ENCODE measurements at regions not wholly inside any gene's neighbourhood (a gene's known extent, or its start where the extent isn't known, plus 50 kb on each side); places are given as distances from the start of the nearest gene placed in this dataset.

DNA sequence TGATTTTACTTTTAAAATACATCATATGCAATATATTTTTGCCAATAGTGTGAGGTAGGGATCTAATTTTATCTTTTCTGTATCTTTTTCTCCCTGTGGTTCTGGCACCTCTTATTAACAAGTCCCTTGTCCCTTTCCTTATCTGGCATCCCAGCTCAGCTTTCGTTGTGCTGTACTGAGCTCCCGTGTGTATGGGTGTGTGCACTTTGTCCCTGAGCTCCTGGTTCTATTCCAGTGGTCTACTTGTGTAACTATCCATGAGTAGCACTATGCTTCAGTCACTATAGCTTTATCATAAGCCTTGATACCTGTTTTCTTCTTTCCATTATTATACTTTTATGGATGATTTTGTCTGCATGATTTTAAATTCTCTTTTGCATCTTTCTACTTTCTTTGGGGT is 401.4 kb upstream of the POU3F3 start:
- TF ChIP-seq ARNTL (CRISPR knock-in tag; IDR thresholded peaks at IDR 0.05; ENCODE audit: borderline replicate concordance, low read depth), result no peak
- TF ChIP-seq, protein P1, sequence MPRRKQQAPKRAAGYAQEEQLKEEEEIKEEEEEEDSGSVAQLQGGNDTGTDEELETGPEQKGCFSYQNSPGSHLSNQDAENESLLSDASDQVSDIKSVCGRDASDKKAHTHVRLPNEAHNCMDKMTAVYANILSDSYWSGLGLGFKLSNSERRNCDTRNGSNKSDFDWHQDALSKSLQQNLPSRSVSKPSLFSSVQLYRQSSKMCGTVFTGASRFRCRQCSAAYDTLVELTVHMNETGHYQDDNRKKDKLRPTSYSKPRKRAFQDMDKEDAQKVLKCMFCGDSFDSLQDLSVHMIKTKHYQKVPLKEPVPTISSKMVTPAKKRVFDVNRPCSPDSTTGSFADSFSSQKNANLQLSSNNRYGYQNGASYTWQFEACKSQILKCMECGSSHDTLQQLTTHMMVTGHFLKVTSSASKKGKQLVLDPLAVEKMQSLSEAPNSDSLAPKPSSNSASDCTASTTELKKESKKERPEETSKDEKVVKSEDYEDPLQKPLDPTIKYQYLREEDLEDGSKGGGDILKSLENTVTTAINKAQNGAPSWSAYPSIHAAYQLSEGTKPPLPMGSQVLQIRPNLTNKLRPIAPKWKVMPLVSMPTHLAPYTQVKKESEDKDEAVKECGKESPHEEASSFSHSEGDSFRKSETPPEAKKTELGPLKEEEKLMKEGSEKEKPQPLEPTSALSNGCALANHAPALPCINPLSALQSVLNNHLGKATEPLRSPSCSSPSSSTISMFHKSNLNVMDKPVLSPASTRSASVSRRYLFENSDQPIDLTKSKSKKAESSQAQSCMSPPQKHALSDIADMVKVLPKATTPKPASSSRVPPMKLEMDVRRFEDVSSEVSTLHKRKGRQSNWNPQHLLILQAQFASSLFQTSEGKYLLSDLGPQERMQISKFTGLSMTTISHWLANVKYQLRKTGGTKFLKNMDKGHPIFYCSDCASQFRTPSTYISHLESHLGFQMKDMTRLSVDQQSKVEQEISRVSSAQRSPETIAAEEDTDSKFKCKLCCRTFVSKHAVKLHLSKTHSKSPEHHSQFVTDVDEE (CRISPR knock-in tag; IDR thresholded peaks at IDR 0.05), result no peak
- no peak for TF ChIP-seq ZC3H10 (CRISPR knock-in tag; IDR thresholded peaks at IDR 0.05)
- no peak for TF ChIP-seq ZFP30 (CRISPR knock-in tag; IDR thresholded peaks at IDR 0.05)
- TF ChIP-seq ESRRG (CRISPR knock-in tag; IDR thresholded peaks at IDR 0.05), result no peak
- no peak for TF ChIP-seq GLIS3 (CRISPR knock-in tag; IDR thresholded peaks at IDR 0.05)
- TF ChIP-seq ZNF565 (CRISPR knock-in tag; conservative IDR thresholded peaks at IDR 0.05; ENCODE audit: low read depth), result no peak
- no peak for TF ChIP-seq TCF4 (CRISPR knock-in tag; IDR thresholded peaks at IDR 0.05; ENCODE audit: borderline replicate concordance)
- TF ChIP-seq TOX (CRISPR knock-in tag; IDR thresholded peaks at IDR 0.05; ENCODE audit: borderline replicate concordance), result no peak
- TF ChIP-seq, protein P2, sequence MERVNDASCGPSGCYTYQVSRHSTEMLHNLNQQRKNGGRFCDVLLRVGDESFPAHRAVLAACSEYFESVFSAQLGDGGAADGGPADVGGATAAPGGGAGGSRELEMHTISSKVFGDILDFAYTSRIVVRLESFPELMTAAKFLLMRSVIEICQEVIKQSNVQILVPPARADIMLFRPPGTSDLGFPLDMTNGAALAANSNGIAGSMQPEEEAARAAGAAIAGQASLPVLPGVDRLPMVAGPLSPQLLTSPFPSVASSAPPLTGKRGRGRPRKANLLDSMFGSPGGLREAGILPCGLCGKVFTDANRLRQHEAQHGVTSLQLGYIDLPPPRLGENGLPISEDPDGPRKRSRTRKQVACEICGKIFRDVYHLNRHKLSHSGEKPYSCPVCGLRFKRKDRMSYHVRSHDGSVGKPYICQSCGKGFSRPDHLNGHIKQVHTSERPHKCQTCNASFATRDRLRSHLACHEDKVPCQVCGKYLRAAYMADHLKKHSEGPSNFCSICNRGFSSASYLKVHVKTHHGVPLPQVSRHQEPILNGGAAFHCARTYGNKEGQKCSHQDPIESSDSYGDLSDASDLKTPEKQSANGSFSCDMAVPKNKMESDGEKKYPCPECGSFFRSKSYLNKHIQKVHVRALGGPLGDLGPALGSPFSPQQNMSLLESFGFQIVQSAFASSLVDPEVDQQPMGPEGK (CRISPR knock-in tag; IDR thresholded peaks at IDR 0.05; ENCODE audit: borderline replicate concordance), result no peak
- no peak for TF ChIP-seq RARB (CRISPR knock-in tag; IDR thresholded peaks at IDR 0.05)
- TF ChIP-seq, protein P3, sequence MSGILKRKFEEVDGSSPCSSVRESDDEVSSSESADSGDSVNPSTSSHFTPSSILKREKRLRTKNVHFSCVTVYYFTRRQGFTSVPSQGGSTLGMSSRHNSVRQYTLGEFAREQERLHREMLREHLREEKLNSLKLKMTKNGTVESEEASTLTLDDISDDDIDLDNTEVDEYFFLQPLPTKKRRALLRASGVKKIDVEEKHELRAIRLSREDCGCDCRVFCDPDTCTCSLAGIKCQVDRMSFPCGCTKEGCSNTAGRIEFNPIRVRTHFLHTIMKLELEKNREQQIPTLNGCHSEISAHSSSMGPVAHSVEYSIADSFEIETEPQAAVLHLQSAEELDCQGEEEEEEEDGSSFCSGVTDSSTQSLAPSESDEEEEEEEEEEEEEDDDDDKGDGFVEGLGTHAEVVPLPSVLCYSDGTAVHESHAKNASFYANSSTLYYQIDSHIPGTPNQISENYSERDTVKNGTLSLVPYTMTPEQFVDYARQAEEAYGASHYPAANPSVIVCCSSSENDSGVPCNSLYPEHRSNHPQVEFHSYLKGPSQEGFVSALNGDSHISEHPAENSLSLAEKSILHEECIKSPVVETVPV (CRISPR knock-in tag; IDR thresholded peaks at IDR 0.05), result no peak
- no peak for ATAC-seq

DNA sequence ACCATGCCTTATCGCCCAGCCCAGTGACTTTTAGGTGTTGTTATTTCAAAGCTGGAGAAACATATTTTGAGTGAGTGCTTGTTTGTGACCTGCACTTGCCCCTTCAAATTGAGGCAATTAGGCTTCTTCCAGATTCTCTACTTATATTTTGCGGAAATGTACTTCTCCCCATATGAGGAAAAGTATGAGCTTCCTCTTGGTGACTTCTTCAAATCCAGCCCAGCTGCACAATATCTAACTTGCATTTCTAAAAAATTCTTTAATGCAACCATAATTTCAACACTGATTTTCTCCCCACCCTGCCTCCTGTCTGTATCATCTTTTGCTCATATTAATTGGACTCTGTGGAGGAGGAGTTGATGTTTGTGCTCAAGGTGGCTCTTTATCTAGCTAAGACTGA is 391.2 kb upstream of the POU3F3 start:
- ATAC-seq, result no peak
- TF ChIP-seq ZNF8 (CRISPR knock-in tag; IDR thresholded peaks at IDR 0.05) (no peak), ZNF70 (CRISPR knock-in tag; IDR thresholded peaks at IDR 0.05) (no peak), BACH2 (CRISPR knock-in tag; IDR thresholded peaks at IDR 0.05; ENCODE audit: borderline replicate concordance) (no peak), RARB (CRISPR knock-in tag; IDR thresholded peaks at IDR 0.05) (no peak), ZFP30 (CRISPR knock-in tag; IDR thresholded peaks at IDR 0.05) (no peak), PPARA (CRISPR knock-in tag; IDR thresholded peaks at IDR 0.05; ENCODE audit: borderline replicate concordance) (no peak), OSR1 (CRISPR knock-in tag; IDR thresholded peaks at IDR 0.05) (no peak), ZC3H10 (CRISPR knock-in tag; IDR thresholded peaks at IDR 0.05) (no peak), ZFP3 (CRISPR knock-in tag; IDR thresholded peaks at IDR 0.05) (no peak), ZNF565 (CRISPR knock-in tag; conservative IDR thresholded peaks at IDR 0.05; ENCODE audit: low read depth) (no peak), TCF4 (CRISPR knock-in tag; IDR thresholded peaks at IDR 0.05; ENCODE audit: borderline replicate concordance) (no peak), ARNTL (CRISPR knock-in tag; IDR thresholded peaks at IDR 0.05; ENCODE audit: borderline replicate concordance, low read depth) (no peak)
- TF ChIP-seq, protein P2 (CRISPR knock-in tag; IDR thresholded peaks at IDR 0.05; ENCODE audit: borderline replicate concordance), result no peak
- TF ChIP-seq, protein P1 (CRISPR knock-in tag; IDR thresholded peaks at IDR 0.05), result no peak
- TF ChIP-seq, protein P3 (CRISPR knock-in tag; IDR thresholded peaks at IDR 0.05), result no peak

Measured in SK-N-SH treated with all-trans-retinoic acid at 6 μM for 48 hours (cell line).